ENCODE measurements at regions not wholly inside any gene's neighbourhood (a gene's known extent, or its start where the extent isn't known, plus 50 kb on each side); places are given as distances from the start of the nearest gene placed in this dataset.

DNA sequence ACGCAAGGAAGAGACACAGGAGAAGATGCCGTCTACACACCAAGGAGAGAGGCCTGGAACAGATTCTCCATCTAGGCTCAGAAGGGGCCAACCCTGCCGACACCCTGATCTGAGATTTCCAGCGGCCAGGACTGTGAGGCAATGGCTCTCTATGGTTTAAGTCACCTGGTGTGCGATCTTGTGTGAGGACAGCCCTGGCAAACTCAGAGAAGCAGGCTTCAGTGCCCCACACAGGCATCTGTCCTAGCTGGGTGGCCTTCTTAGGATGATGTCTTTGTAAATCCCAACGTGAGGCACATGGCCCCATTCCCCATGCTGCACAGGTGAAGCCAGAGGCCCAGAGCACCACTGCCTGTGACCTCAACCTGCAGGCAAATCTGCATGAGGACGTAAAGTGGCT lies 87.6 kb upstream of the FRMD1 start:
- TF ChIP-seq POLR2A (IDR thresholded peaks at IDR 0.05), result no peak
- TF ChIP-seq, protein P1, sequence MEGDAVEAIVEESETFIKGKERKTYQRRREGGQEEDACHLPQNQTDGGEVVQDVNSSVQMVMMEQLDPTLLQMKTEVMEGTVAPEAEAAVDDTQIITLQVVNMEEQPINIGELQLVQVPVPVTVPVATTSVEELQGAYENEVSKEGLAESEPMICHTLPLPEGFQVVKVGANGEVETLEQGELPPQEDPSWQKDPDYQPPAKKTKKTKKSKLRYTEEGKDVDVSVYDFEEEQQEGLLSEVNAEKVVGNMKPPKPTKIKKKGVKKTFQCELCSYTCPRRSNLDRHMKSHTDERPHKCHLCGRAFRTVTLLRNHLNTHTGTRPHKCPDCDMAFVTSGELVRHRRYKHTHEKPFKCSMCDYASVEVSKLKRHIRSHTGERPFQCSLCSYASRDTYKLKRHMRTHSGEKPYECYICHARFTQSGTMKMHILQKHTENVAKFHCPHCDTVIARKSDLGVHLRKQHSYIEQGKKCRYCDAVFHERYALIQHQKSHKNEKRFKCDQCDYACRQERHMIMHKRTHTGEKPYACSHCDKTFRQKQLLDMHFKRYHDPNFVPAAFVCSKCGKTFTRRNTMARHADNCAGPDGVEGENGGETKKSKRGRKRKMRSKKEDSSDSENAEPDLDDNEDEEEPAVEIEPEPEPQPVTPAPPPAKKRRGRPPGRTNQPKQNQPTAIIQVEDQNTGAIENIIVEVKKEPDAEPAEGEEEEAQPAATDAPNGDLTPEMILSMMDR (IDR thresholded peaks at IDR 0.05), result no peak

Measured in testis (tissue), 2 donors.